ENCODE measurements at regions not wholly inside any gene's neighbourhood (a gene's known extent, or its start where the extent isn't known, plus 50 kb on each side); places are given as distances from the start of the nearest gene placed in this dataset.
"Not testable (repeated sequence)": the region's sequence is repeated elsewhere in the genome, so short reads cannot be mapped to it uniquely, and the experiment has no call there.

GRCh38 chr13:26488236-26489003, 69.1 kb upstream of the WASF3 start:
- ATAC-seq (no peak), DNase-seq (no peak)
- no peak overlapping the region for H3K27ac ChIP-seq
- no peaks in the 10 kb centered on the region for H3K36me3 ChIP-seq
- intact Hi-C loops (cut with DNase I), result no loop called here
- no peaks in the 10 kb centered on the region for H3K9me3 ChIP-seq
- TF ChIP-seq, protein P1, sequence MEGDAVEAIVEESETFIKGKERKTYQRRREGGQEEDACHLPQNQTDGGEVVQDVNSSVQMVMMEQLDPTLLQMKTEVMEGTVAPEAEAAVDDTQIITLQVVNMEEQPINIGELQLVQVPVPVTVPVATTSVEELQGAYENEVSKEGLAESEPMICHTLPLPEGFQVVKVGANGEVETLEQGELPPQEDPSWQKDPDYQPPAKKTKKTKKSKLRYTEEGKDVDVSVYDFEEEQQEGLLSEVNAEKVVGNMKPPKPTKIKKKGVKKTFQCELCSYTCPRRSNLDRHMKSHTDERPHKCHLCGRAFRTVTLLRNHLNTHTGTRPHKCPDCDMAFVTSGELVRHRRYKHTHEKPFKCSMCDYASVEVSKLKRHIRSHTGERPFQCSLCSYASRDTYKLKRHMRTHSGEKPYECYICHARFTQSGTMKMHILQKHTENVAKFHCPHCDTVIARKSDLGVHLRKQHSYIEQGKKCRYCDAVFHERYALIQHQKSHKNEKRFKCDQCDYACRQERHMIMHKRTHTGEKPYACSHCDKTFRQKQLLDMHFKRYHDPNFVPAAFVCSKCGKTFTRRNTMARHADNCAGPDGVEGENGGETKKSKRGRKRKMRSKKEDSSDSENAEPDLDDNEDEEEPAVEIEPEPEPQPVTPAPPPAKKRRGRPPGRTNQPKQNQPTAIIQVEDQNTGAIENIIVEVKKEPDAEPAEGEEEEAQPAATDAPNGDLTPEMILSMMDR (IDR thresholded peaks at IDR 0.05), result no peak
- no peak overlapping the region for H3K4me3 ChIP-seq
- H3K4me1 ChIP-seq, result no peaks in the 10 kb centered on the region
- H3K27me3 ChIP-seq, result no peaks in the 10 kb centered on the region

GRCh38 chr13:26492301-26492700, 65.2 kb upstream of the WASF3 start:
- H3K9me3 ChIP-seq; H3K27me3 ChIP-seq; H3K4me1 ChIP-seq; H3K4me3 ChIP-seq; H3K27ac ChIP-seq; intact Hi-C loops (cut with DNase I); ATAC-seq; DNase-seq; H3K36me3 ChIP-seq: not testable (repeated sequence)

GRCh38 chr13:26494571-26495195, 62.8 kb upstream of the WASF3 start:
- TF ChIP-seq, protein P1 (IDR thresholded peaks at IDR 0.05), result no peak
- intact Hi-C loops (cut with DNase I), result no loop called here
- Histone ChIP-seq H3K27me3 (no peaks in the 10 kb centered on the region), H3K9me3 (no peaks in the 10 kb centered on the region), H3K36me3 (no peaks in the 10 kb centered on the region), H3K4me1 (no peaks in the 10 kb centered on the region), H3K4me3 (no peak overlapping the region), H3K27ac (no peak overlapping the region)
- ATAC-seq, result no peak
- no peak for DNase-seq

GRCh38 chr13:26495750-26496149, 61.7 kb upstream of the WASF3 start:
- DNase-seq, result no peak
- intact Hi-C loops (cut with DNase I), result no loop called here
- no peak for ATAC-seq
- no peaks in the 10 kb centered on the region for H3K9me3 ChIP-seq
- no peaks in the 10 kb centered on the region for H3K4me1 ChIP-seq
- TF ChIP-seq, protein P1 (IDR thresholded peaks at IDR 0.05), result no peak
- H3K36me3 ChIP-seq, result no peaks in the 10 kb centered on the region
- no peak overlapping the region for H3K27ac ChIP-seq
- no peak overlapping the region for H3K4me3 ChIP-seq
- H3K27me3 ChIP-seq, result no peaks in the 10 kb centered on the region

- intact Hi-C loops (cut with DNase I), result no loop called here
- H3K27me3 ChIP-seq, result no peaks in the 10 kb centered on the region
- ATAC-seq, result no peak
- no peaks in the 10 kb centered on the region for H3K9me3 ChIP-seq
- H3K27ac ChIP-seq, result no peak overlapping the region
- no peak for DNase-seq
- H3K4me1 ChIP-seq, result no peaks in the 10 kb centered on the region
- TF ChIP-seq, protein P1 (IDR thresholded peaks at IDR 0.05), result no peak
- no peak overlapping the region for H3K4me3 ChIP-seq
- H3K36me3 ChIP-seq, result no peaks in the 10 kb centered on the region
Measured at GRCh38 chr13:26497968-26498511, 59.4 kb upstream of the WASF3 start.
